GM12878 (cell line): ENCODE measurements at regions not wholly inside any gene's neighbourhood (a gene's known extent, or its start where the extent isn't known, plus 50 kb on each side); places are given as distances from the start of the nearest gene placed in this dataset.

Experiments used
- ATAC-seq: fragments of 200-7000 bp; cut with Tn5 transposase; 3 replicates; pipeline ENCODE4 v1.9.1; 2020; ENCODE audit warnings: mild to moderate bottlenecking, moderate library complexity
- BruUV-seq: library from RNA; stranded (reverse); fragments of 400-500 nt; replicated peaks from 2 replicates; lab custom pipeline; 2021; lab: Mats Ljungman, UMichigan
- CTCF ChIA-PET: fragments of 300-600 bp; sonication (Branson Sonifier 250); formaldehyde crosslinking; extraction: SDS; loops from one replicate; lab custom pipeline; 2021; ENCODE audit warnings: inconsistent platforms; lab: Yijun Ruan, JAX
- POLR2A ChIA-PET: fragments of 350-600 bp; formaldehyde crosslinking; extraction: SDS; loops from one replicate; lab custom pipeline; 2021; ENCODE audit warnings: inconsistent platforms; lab: Charles Lee
- RAD21 ChIA-PET: fragments of 300-600 bp; sonication (Branson Sonifier 250); formaldehyde crosslinking; loops from one replicate; lab custom pipeline; 2023; ENCODE audit warnings: antibody characterized with exemption; ENCODE audit not compliant: unreplicated experiment; lab: Charles Lee
- SMC1A ChIA-PET: fragments of 300-600 bp; sonication (Branson Sonifier 250); formaldehyde crosslinking; loops from one replicate; lab custom pipeline; 2023; ENCODE audit not compliant: unreplicated experiment, uncharacterized antibody; lab: Charles Lee
- DNase-seq: peaks from one replicate; pipeline ENCODE4 v3.0.0-alpha.2; 2011; ENCODE audit warnings: low read depth, low spot score
- FAIRE-seq: peaks from 3 replicates; lab custom pipeline; 2011; peaks lifted over from hg19 to GRCh38; lab: Jason Lieb, UNC
- H2AFZ ChIP-seq: 2 replicates; pipeline ENCODE4 v1.6.0; 2011; ENCODE audit warnings: low read depth, low read length, control low read depth; ENCODE audit not compliant: control insufficient read depth
- H3K27ac ChIP-seq: 2 replicates; pipeline ENCODE4 v1.5.1; 2011; ENCODE audit warnings: control low read depth; ENCODE audit not compliant: control insufficient read depth, insufficient read depth
- H3K27me3 ChIP-seq, 2 experiments: replicated peaks in 1 of 2; 2 replicates each; pipeline versions ENCODE4 v1.6.0 to v1.6.1; 2011; ENCODE audit warnings: low read length in 1 of 2; ENCODE audit not compliant: control insufficient read depth in 2 of 2, insufficient read depth in 2 of 2
- H3K36me3 ChIP-seq, 2 experiments: 2 replicates each; pipeline ENCODE4 v1.5.1; 2011; ENCODE audit warnings: low read length in 1 of 2; ENCODE audit not compliant: control insufficient read depth in 2 of 2, insufficient read depth in 2 of 2
- H3K4me1 ChIP-seq: 2 replicates; pipeline ENCODE4 v1.6.1; 2011; ENCODE audit warnings: mild to moderate bottlenecking, low read length, moderate library complexity, mixed read lengths; ENCODE audit not compliant: control insufficient read depth, insufficient read depth
- H3K4me2 ChIP-seq: 2 replicates; pipeline ENCODE4 v1.6.0; 2011; ENCODE audit warnings: control low read depth; ENCODE audit not compliant: control insufficient read depth, insufficient read depth
- H3K4me3 ChIP-seq: fragments of 200-600 bp; sonication (generic); 2 replicates; pipeline ENCODE4 v1.5.1; 2016
- H3K79me2 ChIP-seq: 2 replicates; pipeline ENCODE4 v1.6.0; 2011; ENCODE audit warnings: low read length; ENCODE audit not compliant: control insufficient read depth, insufficient read depth
- H3K9ac ChIP-seq: 2 replicates; pipeline ENCODE4 v1.8.0; 2011; ENCODE audit warnings: low read length, control low read depth, mixed read lengths; ENCODE audit not compliant: control insufficient read depth, insufficient read depth
- H3K9me3 ChIP-seq: replicated peaks from 3 replicates; pipeline ENCODE4 v1.5.1; 2011; ENCODE audit warnings: mild to moderate bottlenecking, low read length; ENCODE audit not compliant: control insufficient read depth, insufficient read depth
- H4K20me1 ChIP-seq: 2 replicates; pipeline ENCODE4 v1.6.0; 2011; ENCODE audit not compliant: control insufficient read depth, insufficient read depth
- BCL11A ChIP-seq: IDR thresholded peaks from 2 replicates; pipeline ENCODE4 v1.6.1; 2011; ENCODE audit warnings: low read depth, low read length
- FOXK2 ChIP-seq: fragments of 450-650 bp; IDR thresholded peaks from 2 replicates; pipeline ENCODE4 v1.6.1; 2017; ENCODE audit warnings: mild to moderate bottlenecking, moderate library complexity
- KLF5 ChIP-seq: fragments of 450-650 bp; IDR thresholded peaks from 2 replicates; pipeline ENCODE4 v1.6.1; 2014; ENCODE audit warnings: mild to moderate bottlenecking; ENCODE audit not compliant: partially characterized antibody
- MTA3 ChIP-seq: IDR thresholded peaks from 2 replicates; pipeline ENCODE4 v1.6.1; 2012; ENCODE audit warnings: low read length, inconsistent platforms, borderline replicate concordance
- MYC ChIP-seq: IDR thresholded peaks from 2 replicates; pipeline ENCODE4 v1.6.1; 2011; ENCODE audit warnings: mild to moderate bottlenecking, low read length, moderate library complexity, inconsistent platforms; ENCODE audit not compliant: insufficient read depth, insufficient replicate concordance, insufficient read length, severe bottlenecking
- PAX5 ChIP-seq: IDR thresholded peaks from 2 replicates; pipeline ENCODE4 v1.6.1; 2011; ENCODE audit warnings: low read depth, low read length, borderline replicate concordance
- RFX5 ChIP-seq: IDR thresholded peaks from 2 replicates; pipeline ENCODE4 v1.6.1; 2011; ENCODE audit warnings: low read depth, low read length, improper control_type of control experiment
- SMARCA5 ChIP-seq: fragments of 450-650 bp; IDR thresholded peaks from 2 replicates; pipeline ENCODE4 v1.6.1; 2017; ENCODE audit warnings: mild to moderate bottlenecking
- ZZZ3 ChIP-seq: IDR thresholded peaks from 2 replicates; pipeline ENCODE4 v1.6.1; 2011; ENCODE audit warnings: low read depth; ENCODE audit not compliant: control insufficient read depth, insufficient read length
- WGBS: methylation state at CpG from one replicate; pipeline ENCODE4 v1.1.6; 2016; ENCODE audit warnings: low lambda C conversion rate; ENCODE audit not compliant: insufficient replicate concordance, insufficient coverage; ENCODE audit errors: missing lambda C conversion rate; 5-methylcytosine and 5-hydroxymethylcytosine counted together
- in situ Hi-C: fragments of 300-500 bp; cut with MboI; formaldehyde crosslinking; loops from 9 replicates; pipeline ENCODE4 v1.14.3; 2018; ENCODE audit warnings: mixed read lengths
- intact Hi-C: fragments of 100-400 bp; cut with micrococcal nuclease; formaldehyde crosslinking; loops from one replicate; pipeline ENCODE4 v1.14.2; 2022; ENCODE audit not compliant: unreplicated experiment
- TF ChIP-seq, protein P1 (sequence below): fragments of 450-650 bp; IDR thresholded peaks from 2 replicates; pipeline ENCODE4 v1.6.1; 2016; ENCODE audit warnings: mild to moderate bottlenecking
- TF ChIP-seq, protein P2 (sequence below): IDR thresholded peaks from 2 replicates; pipeline ENCODE4 v1.6.1; 2012; ENCODE audit warnings: mild to moderate bottlenecking, low read depth, low read length
- TF ChIP-seq, protein P3 (sequence below): IDR thresholded peaks from 2 replicates; pipeline ENCODE4 v1.6.1; 2011; ENCODE audit warnings: mild to moderate bottlenecking, low read depth, low read length, moderate library complexity; ENCODE audit not compliant: insufficient replicate concordance
- TF ChIP-seq, protein P4 (sequence below): fragments of 450-650 bp; IDR thresholded peaks from 2 replicates; pipeline ENCODE4 v1.6.1; 2017; ENCODE audit warnings: low read depth, mild to moderate bottlenecking, moderate library complexity
- TF ChIP-seq, protein P5 (sequence below): IDR thresholded peaks from 2 replicates; pipeline ENCODE4 v1.6.1; 2011; ENCODE audit warnings: borderline replicate concordance, low read depth, mild to moderate bottlenecking, moderate library complexity, mixed read lengths, low read length; ENCODE audit not compliant: insufficient read depth; ENCODE audit errors: extremely low read length

DNA sequence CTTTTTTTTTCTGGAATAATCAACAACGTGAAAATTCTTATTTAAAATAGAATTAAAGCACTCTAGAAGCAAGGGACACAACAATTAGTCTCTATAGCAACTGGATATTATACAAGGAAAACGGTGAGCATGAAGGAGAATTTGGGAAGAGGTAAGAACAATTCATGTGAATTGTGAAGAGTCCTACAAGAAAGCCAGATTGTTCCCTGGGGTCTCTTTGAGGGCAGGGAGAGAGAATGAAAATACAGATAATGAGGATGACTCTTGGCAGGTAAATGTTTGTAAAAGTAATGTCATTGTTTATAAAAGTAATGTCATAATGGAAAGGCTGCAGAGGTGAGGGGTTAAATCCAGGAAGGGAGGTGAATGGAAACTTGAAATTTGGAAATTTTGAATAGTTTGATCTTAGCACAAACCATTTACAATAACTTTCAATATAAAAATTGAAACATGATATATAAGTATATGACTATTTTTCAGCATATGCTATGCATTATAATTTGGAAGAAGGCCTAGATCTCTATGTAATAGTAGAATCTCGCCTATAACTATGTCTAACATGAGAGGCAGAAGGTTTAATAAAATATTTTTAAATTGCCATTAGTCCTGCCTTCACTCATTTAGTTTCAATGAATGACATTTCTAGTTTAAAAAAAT is 378.8 kb upstream of the DCN start:
- TF ChIP-seq RFX5 (no peak), MTA3 (no peak), KLF5 (no peak), BCL11A (no peak), PAX5 (no peak), FOXK2 (no peak), ZZZ3 (no peak), SMARCA5 (no peak), MYC (no peak)
- TF ChIP-seq, protein P1, sequence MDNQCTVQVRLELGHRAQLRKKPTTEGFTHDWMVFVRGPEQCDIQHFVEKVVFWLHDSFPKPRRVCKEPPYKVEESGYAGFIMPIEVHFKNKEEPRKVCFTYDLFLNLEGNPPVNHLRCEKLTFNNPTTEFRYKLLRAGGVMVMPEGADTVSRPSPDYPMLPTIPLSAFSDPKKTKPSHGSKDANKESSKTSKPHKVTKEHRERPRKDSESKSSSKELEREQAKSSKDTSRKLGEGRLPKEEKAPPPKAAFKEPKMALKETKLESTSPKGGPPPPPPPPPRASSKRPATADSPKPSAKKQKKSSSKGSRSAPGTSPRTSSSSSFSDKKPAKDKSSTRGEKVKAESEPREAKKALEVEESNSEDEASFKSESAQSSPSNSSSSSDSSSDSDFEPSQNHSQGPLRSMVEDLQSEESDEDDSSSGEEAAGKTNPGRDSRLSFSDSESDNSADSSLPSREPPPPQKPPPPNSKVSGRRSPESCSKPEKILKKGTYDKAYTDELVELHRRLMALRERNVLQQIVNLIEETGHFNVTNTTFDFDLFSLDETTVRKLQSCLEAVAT = no peak
- TF ChIP-seq, protein P2, sequence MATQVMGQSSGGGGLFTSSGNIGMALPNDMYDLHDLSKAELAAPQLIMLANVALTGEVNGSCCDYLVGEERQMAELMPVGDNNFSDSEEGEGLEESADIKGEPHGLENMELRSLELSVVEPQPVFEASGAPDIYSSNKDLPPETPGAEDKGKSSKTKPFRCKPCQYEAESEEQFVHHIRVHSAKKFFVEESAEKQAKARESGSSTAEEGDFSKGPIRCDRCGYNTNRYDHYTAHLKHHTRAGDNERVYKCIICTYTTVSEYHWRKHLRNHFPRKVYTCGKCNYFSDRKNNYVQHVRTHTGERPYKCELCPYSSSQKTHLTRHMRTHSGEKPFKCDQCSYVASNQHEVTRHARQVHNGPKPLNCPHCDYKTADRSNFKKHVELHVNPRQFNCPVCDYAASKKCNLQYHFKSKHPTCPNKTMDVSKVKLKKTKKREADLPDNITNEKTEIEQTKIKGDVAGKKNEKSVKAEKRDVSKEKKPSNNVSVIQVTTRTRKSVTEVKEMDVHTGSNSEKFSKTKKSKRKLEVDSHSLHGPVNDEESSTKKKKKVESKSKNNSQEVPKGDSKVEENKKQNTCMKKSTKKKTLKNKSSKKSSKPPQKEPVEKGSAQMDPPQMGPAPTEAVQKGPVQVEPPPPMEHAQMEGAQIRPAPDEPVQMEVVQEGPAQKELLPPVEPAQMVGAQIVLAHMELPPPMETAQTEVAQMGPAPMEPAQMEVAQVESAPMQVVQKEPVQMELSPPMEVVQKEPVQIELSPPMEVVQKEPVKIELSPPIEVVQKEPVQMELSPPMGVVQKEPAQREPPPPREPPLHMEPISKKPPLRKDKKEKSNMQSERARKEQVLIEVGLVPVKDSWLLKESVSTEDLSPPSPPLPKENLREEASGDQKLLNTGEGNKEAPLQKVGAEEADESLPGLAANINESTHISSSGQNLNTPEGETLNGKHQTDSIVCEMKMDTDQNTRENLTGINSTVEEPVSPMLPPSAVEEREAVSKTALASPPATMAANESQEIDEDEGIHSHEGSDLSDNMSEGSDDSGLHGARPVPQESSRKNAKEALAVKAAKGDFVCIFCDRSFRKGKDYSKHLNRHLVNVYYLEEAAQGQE = no peak
- TF ChIP-seq, protein P3, sequence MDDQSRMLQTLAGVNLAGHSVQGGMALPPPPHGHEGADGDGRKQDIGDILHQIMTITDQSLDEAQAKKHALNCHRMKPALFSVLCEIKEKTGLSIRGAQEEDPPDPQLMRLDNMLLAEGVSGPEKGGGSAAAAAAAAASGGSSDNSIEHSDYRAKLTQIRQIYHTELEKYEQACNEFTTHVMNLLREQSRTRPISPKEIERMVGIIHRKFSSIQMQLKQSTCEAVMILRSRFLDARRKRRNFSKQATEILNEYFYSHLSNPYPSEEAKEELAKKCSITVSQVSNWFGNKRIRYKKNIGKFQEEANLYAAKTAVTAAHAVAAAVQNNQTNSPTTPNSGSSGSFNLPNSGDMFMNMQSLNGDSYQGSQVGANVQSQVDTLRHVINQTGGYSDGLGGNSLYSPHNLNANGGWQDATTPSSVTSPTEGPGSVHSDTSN = no peak
- TF ChIP-seq, protein P4, sequence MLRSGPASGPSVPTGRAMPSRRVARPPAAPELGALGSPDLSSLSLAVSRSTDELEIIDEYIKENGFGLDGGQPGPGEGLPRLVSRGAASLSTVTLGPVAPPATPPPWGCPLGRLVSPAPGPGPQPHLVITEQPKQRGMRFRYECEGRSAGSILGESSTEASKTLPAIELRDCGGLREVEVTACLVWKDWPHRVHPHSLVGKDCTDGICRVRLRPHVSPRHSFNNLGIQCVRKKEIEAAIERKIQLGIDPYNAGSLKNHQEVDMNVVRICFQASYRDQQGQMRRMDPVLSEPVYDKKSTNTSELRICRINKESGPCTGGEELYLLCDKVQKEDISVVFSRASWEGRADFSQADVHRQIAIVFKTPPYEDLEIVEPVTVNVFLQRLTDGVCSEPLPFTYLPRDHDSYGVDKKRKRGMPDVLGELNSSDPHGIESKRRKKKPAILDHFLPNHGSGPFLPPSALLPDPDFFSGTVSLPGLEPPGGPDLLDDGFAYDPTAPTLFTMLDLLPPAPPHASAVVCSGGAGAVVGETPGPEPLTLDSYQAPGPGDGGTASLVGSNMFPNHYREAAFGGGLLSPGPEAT = no peak
- TF ChIP-seq, protein P5, sequence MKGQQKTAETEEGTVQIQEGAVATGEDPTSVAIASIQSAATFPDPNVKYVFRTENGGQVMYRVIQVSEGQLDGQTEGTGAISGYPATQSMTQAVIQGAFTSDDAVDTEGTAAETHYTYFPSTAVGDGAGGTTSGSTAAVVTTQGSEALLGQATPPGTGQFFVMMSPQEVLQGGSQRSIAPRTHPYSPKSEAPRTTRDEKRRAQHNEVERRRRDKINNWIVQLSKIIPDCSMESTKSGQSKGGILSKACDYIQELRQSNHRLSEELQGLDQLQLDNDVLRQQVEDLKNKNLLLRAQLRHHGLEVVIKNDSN = no peak
- TF ChIP-seq, all 136 proteins: peak for 0
- Histone ChIP-seq H3K36me3 (no peaks in the 10 kb centered on the region), H3K4me1 (no peaks in the 10 kb centered on the region), H4K20me1 (no peaks in the 10 kb centered on the region), H3K9ac (no peak overlapping the region), H3K4me2 (no peak overlapping the region), H3K79me2 (no peaks in the 10 kb centered on the region), H3K27ac (no peak overlapping the region), H3K27me3 (no peaks in the 10 kb centered on the region), H3K4me3 (no peak overlapping the region), H3K9me3 (no peaks in the 10 kb centered on the region), H2AFZ (no peak overlapping the region)
- DNase-seq (no peak), ATAC-seq (no peak), FAIRE-seq (no peak)
- ChIA-PET RAD21 (no interaction called here), POLR2A (no interaction called here), CTCF (interaction anchor here (0.6 to 1.6 kb wide), 4 partner anchors 16 to 236 kb away, joined by 3 to 4 read pairs (median 3); no protein-coding TSS in a partner anchor), SMC1A (interaction anchor here (1.1 kb wide), 1 partner anchor 12 kb away, joined by 3 read pairs; no protein-coding TSS in a partner anchor)
- 28% methylated on average over 3 of the region's 3 CpGs for WGBS
- intact Hi-C loops (no loop called here), in situ Hi-C loops (no loop called here)
- no TSS peak for BruUV-seq
